ENCODE measurements at regions not wholly inside any gene's neighbourhood (a gene's known extent, or its start where the extent isn't known, plus 50 kb on each side); places are given as distances from the start of the nearest gene placed in this dataset.

GRCh38 chr2:33650171-33650570 lies 51.1 kb upstream of the FAM98A start:
- TF ChIP-seq, protein P1, sequence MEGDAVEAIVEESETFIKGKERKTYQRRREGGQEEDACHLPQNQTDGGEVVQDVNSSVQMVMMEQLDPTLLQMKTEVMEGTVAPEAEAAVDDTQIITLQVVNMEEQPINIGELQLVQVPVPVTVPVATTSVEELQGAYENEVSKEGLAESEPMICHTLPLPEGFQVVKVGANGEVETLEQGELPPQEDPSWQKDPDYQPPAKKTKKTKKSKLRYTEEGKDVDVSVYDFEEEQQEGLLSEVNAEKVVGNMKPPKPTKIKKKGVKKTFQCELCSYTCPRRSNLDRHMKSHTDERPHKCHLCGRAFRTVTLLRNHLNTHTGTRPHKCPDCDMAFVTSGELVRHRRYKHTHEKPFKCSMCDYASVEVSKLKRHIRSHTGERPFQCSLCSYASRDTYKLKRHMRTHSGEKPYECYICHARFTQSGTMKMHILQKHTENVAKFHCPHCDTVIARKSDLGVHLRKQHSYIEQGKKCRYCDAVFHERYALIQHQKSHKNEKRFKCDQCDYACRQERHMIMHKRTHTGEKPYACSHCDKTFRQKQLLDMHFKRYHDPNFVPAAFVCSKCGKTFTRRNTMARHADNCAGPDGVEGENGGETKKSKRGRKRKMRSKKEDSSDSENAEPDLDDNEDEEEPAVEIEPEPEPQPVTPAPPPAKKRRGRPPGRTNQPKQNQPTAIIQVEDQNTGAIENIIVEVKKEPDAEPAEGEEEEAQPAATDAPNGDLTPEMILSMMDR (IDR thresholded peaks at IDR 0.05), result no peak
- no peak overlapping the region for H3K4me3 ChIP-seq
- intact Hi-C loops (cut with DNase I), result no loop called here
- ATAC-seq, result no peak
- H3K36me3 ChIP-seq, result no peaks in the 10 kb centered on the region
- no peaks in the 10 kb centered on the region for H3K4me1 ChIP-seq
- no peaks in the 10 kb centered on the region for H3K27me3 ChIP-seq
- no peak for DNase-seq
- WGBS, 2 donors, result 80 to 92% methylated on average over 1 of the region's 1 CpG
- no peak overlapping the region for H3K27ac ChIP-seq
- H3K9me3 ChIP-seq, result peaks cover 0 to 14% (median 0%) of the 10 kb centered on the region in 11 donors

Small RNA genes in the stretch of these regions (microRNA-seq; reads per million reads assigned to microRNA genes)
- gene MIR548AD, result 0 reads per million in 2 donors

Measured in heart right ventricle (tissue), 16 donors.